SK-N-MC (cell line): ENCODE measurements at regions not wholly inside any gene's neighbourhood (a gene's known extent, or its start where the extent isn't known, plus 50 kb on each side); places are given as distances from the start of the nearest gene placed in this dataset.

Source experiments
- DNase-seq: peaks from one replicate; pipeline ENCODE4 v3.0.0-alpha.2; 2011; ENCODE audit warnings: low read depth, low spot score
- H3K27ac ChIP-seq: fragments of 200-600 bp; sonication (generic); 2 replicates; pipeline ENCODE4 v1.5.1; 2016; ENCODE audit warnings: mixed run types
- H3K36me3 ChIP-seq: fragments of 200-600 bp; sonication (generic); 2 replicates; pipeline ENCODE4 v1.6.1; 2017; ENCODE audit warnings: antibody characterized with exemption, low read length, mixed read lengths; ENCODE audit not compliant: insufficient read depth
- H3K4me3 ChIP-seq: fragments of 200-600 bp; sonication (generic); 2 replicates; pipeline ENCODE4 v1.5.1; 2016
- H3K9ac ChIP-seq: fragments of 200-600 bp; sonication (generic); 2 replicates; pipeline ENCODE4 v1.8.0; 2017; ENCODE audit warnings: mixed run types, mixed read lengths; ENCODE audit not compliant: insufficient read length
- H3K9me3 ChIP-seq: fragments of 200-600 bp; sonication (generic); 2 replicates; pipeline ENCODE4 v1.6.1; 2017; ENCODE audit warnings: low read depth, mild to moderate bottlenecking, antibody characterized with exemption, low read length, moderate library complexity, mixed read lengths
- EZH2 ChIP-seq: fragments of 200-600 bp; sonication (generic); IDR thresholded peaks from one replicate; pipeline ENCODE4 v1.6.1; 2017; ENCODE audit warnings: antibody characterized with exemption
- FOXP2 ChIP-seq: optimal IDR thresholded peaks from 2 replicates; pipeline ENCODE3; 2011; ENCODE audit warnings: mild to moderate bottlenecking, moderate library complexity; ENCODE audit not compliant: insufficient read depth; ENCODE audit errors: extremely low read length, control extremely low read depth
- POLR2AphosphoS5 ChIP-seq: IDR thresholded peaks from 2 replicates; pipeline ENCODE4 v1.6.1; 2012; ENCODE audit warnings: mild to moderate bottlenecking, low read depth, low read length, borderline replicate concordance

DNA sequence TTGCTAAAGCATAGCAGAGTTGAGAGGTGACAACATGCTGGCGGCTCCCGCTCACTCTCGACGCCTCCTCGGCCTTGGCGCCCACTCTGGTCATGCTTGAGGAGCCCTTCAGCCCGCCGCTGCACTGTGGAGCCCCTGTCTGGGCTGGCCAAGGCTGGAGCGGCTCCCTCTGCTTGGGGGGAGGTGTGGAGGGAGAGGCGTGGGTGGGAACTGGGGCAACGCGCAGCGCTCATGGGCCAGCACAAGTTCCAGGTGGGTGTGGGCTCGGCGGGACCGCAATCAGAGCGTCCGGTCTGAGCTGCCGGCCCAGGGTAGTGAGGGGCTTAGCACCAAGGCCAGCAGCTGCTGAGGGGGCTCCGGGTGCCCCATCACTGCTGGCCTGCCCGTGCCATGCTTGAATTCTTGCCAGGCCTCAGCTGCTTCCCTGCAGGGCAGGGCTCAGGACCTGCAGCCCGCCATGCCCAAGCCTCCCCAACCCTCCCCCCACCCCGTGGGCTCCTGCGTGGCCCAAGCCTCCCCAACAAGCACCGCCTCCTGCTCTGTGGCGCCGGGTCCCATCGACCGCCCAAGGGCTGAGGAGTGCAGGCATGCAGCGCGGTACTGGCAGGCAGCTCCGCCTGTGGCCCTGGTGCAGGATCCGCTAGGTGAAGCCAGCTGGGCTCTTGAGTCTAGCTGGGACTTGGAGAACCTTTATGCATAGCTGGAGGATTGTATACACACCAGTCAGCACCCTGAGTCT lies 2052.8 kb upstream of the CELF4 start:
- Histone ChIP-seq H3K27ac (no peak overlapping the region), H3K9me3 (no peaks in the 10 kb centered on the region), H3K4me3 (no peak overlapping the region), H3K36me3 (no peaks in the 10 kb centered on the region), H3K9ac (no peak overlapping the region)
- TF ChIP-seq POLR2AphosphoS5 (no peak), FOXP2 (no peak), EZH2 (no peak)
- no peak for DNase-seq

DNA sequence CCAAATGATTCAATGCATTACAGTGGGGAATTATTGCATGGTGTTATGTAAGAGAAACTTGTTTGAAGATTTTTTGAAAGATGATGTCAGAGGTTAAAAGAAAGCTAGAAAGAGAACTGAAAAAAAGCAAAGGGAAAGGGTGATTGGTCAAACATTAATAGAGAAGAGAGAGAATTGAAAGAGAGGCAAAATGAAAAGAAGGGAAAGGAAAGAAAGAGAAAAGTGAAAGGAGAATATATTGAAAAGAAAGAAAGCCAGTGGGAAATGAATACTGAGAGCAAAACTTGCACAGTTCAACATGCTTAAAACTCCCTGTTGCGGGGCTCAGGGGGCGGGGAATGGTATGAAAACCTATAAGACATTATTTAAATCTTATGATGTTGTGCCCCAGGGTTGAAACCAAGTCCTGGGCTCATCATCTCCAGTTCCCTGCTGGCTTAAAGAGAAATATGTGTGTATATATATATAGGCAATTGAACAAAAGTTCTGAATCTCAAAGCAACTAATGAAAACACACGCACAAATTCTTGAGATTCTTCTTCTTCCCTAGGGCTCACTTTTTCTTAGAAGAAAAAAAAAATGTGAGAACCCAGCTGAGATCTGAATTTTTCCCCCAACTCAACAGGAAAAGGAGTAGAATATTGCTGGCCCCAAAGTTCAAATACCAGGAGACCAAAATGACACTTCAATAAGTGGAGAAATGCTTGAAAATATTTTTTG lies 2045.9 kb upstream of the CELF4 start:
- H3K4me3 ChIP-seq: peak overlapping the region; percentile 51
- H3K9me3 ChIP-seq: no peaks in the 10 kb centered on the region
- peak overlapping the region; percentile 83 for H3K27ac ChIP-seq
- H3K9ac ChIP-seq: no peak overlapping the region
- DNase-seq: peak; percentile 20
- no peak for TF ChIP-seq FOXP2
- TF ChIP-seq POLR2AphosphoS5: no peak
- no peak for TF ChIP-seq EZH2
- H3K36me3 ChIP-seq: no peaks in the 10 kb centered on the region

DNA sequence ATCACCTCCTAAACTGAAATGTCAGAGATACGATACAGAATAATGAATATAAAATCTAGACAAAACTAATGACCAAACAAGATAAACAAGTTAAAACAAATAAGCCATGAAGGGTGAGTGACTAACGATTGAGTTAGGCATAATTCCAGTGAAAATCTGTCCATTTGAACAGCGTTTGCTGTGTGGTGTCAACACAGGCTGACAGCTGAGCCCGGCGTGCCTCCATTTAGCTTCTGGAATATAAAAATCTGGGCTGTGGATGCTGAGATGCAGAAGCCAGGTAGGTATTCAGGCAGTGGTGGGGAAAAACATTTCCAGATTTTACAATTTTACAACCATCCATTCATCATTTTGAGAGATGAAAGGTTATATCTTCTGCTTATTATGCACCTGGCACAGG lies 2041.4 kb upstream of the CELF4 start:
- no peak for DNase-seq
- no peak overlapping the region for H3K4me3 ChIP-seq
- H3K9me3 ChIP-seq: no peaks in the 10 kb centered on the region
- no peaks in the 10 kb centered on the region for H3K36me3 ChIP-seq
- H3K27ac ChIP-seq: no peak overlapping the region
- TF ChIP-seq EZH2 (no peak), FOXP2 (no peak), POLR2AphosphoS5 (no peak)
- no peak overlapping the region for H3K9ac ChIP-seq

DNA sequence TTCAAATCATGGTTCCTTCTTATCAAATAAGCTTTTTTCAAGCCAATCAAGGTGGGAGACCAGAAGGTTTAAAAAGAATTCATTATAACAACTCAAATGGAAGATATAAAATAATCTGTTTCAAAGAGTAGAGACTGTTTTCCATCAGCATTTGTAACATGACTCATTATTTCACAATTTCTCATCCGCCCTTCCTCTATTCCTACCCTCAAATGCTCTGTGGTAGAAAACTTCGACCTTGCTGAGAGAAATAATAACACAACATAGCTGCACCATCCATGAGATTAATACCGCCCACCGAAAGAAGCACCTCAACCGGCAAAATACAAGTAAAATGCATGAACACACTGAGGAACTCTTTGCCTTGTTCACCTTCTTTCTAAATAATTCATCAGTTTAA lies 2039.2 kb upstream of the CELF4 start:
- DNase-seq: no peak
- Histone ChIP-seq H3K36me3 (no peaks in the 10 kb centered on the region), H3K4me3 (no peak overlapping the region), H3K27ac (no peak overlapping the region), H3K9me3 (no peaks in the 10 kb centered on the region), H3K9ac (no peak overlapping the region)
- TF ChIP-seq EZH2 (no peak), POLR2AphosphoS5 (no peak), FOXP2 (no peak)

DNA sequence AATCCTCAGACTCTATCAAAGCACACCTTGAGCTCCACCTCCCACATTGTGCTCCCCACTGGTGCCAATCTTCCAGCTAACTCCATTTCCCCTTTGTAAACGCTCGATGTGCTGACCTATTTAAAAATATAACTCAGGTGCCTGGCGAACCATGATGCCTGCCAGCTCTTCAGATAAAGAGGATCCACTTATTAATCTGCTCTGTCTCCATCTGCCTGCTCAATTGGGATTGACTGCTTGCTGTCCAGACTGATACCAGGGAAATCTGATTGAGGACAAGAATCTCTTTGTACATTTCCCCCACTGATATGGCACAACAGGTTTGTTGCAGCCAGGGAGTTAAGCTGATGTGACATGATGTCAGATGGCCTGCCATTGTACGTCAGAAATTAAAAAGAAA lies 2036.5 kb upstream of the CELF4 start:
- TF ChIP-seq POLR2AphosphoS5 (no peak), FOXP2 (no peak), EZH2 (no peak)
- Histone ChIP-seq H3K9me3 (no peaks in the 10 kb centered on the region), H3K4me3 (no peak overlapping the region), H3K9ac (no peak overlapping the region), H3K36me3 (no peaks in the 10 kb centered on the region), H3K27ac (no peak overlapping the region)
- no peak for DNase-seq

DNA sequence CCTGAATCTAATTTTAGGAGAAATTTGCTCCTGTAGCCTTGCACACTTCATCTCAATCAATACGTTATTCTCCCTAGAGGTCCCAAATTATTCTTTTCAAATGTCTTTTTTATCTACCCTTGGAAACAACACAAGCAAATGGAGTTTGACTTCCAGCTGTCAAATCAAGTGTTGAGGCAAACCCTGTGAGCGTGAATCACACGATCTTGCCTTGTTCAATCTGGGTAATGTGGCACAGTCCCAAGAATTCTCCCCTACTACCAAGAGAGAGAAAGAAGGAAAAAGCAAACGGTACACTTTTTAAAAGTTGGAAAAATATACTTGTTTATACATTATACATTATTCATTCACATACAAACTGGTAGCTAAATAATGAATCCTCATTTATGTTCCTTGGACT lies 2035.3 kb upstream of the CELF4 start:
- Histone ChIP-seq H3K9me3 (no peaks in the 10 kb centered on the region), H3K9ac (no peak overlapping the region), H3K4me3 (no peak overlapping the region), H3K36me3 (no peaks in the 10 kb centered on the region), H3K27ac (no peak overlapping the region)
- TF ChIP-seq FOXP2: no peak
- no peak for DNase-seq

DNA sequence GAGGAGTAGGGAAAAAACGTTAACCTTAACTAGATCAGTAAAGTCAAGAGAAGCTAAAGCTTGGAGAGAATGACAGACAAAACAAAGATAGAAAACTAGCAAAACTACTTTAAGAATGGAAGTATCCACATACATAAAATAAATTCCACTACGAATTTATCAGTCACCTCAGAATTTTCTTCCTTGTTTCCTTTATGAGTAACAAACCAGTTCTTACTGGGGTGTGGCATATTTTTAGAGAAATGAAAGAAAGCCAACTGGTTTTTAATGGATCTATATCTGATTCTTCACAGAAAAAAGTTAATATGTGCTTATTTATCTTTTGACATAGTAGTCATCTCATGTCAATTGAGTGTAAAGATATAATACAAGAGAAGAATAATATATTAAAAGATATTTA lies 2033.7 kb upstream of the CELF4 start:
- no peaks in the 10 kb centered on the region for H3K9me3 ChIP-seq
- no peak overlapping the region for H3K9ac ChIP-seq
- DNase-seq: no peak
- H3K27ac ChIP-seq: no peak overlapping the region
- TF ChIP-seq EZH2 (no peak), POLR2AphosphoS5 (no peak), FOXP2 (no peak)
- no peaks in the 10 kb centered on the region for H3K36me3 ChIP-seq
- H3K4me3 ChIP-seq: no peak overlapping the region

DNA sequence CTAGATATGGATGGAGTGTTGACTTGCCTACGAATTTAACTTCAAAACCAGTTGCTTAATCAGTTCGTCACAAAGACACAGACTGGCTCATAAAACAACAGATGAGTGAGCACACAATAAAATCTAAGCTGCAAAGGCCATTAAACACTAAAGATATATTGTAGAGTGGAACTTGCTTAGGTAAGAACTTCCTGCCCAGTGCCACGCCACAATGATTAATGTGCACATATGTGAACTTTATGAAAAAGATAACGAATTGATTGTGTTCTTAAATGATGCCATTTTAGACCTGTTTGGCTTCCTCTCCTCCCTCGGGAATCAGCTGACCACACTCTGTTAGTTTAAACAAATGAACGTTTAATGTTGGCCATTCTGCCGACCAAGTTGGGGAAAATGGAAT lies 2031.3 kb upstream of the CELF4 start:
- Histone ChIP-seq H3K27ac (no peak overlapping the region), H3K9me3 (no peaks in the 10 kb centered on the region), H3K36me3 (no peaks in the 10 kb centered on the region), H3K9ac (no peak overlapping the region), H3K4me3 (no peak overlapping the region)
- TF ChIP-seq FOXP2 (no peak), EZH2 (no peak), POLR2AphosphoS5 (no peak)
- DNase-seq: no peak
